HG03097 (cell line): ENCODE measurements at regions not wholly inside any gene's neighbourhood (a gene's known extent, or its start where the extent isn't known, plus 50 kb on each side); places are given as distances from the start of the nearest gene placed in this dataset.

Experiments used
- ATAC-seq: cut with Tn5 transposase; IDR thresholded peaks from one replicate; pipeline ENCODE4 v1.9.1; 2021; ENCODE audit not compliant: unreplicated experiment, low FRiP score

- ATAC-seq: no peak
These were observed 751.6 kb downstream of the TLR4 start for GRCh38 chr9:118455788-118456187.

GRCh38 chr9:118457171-118458000, 753.2 kb downstream of the TLR4 start:
- ATAC-seq: no peak

GRCh38 chr9:118459913-118460312, 755.7 kb downstream of the TLR4 start:
- no peak for ATAC-seq

- ATAC-seq: no peak
These were observed 759.2 kb downstream of the TLR4 start for GRCh38 chr9:118463419-118463818.

GRCh38 chr9:118473521-118473920, 769.3 kb downstream of the TLR4 start:
- no peak for ATAC-seq

GRCh38 chr9:118478752-118479151, 774.5 kb downstream of the TLR4 start:
- ATAC-seq: no peak

- ATAC-seq: no peak
These were observed 778.1 kb downstream of the TLR4 start for GRCh38 chr9:118482306-118482705.

- no peak for ATAC-seq
These were observed 779.5 kb downstream of the TLR4 start for GRCh38 chr9:118483677-118484076.

GRCh38 chr9:118503236-118503635, 799.0 kb downstream of the TLR4 start:
- ATAC-seq: no peak

GRCh38 chr9:118510711-118511110, 806.5 kb downstream of the TLR4 start:
- no peak for ATAC-seq

GRCh38 chr9:118515947-118516346, 811.7 kb downstream of the TLR4 start:
- ATAC-seq: no peak

GRCh38 chr9:118521261-118521660, 817.1 kb downstream of the TLR4 start:
- no peak for ATAC-seq

- peak; percentile 88 for ATAC-seq
These were observed 818.2 kb downstream of the TLR4 start for GRCh38 chr9:118522093-118523028.

- no peak for ATAC-seq
These were observed 823.1 kb downstream of the TLR4 start for GRCh38 chr9:118527261-118527660.

GRCh38 chr9:118529210-118529609, 825.0 kb downstream of the TLR4 start:
- peak; percentile 50 for ATAC-seq

GRCh38 chr9:118529624-118530214, 825.5 kb downstream of the TLR4 start:
- peak; percentile 93 for ATAC-seq

- no peak for ATAC-seq
These were observed 828.4 kb downstream of the TLR4 start for GRCh38 chr9:118532592-118532991.

GRCh38 chr9:118533101-118533500, 828.9 kb downstream of the TLR4 start:
- ATAC-seq: no peak

- no peak for ATAC-seq
These were observed 829.6 kb downstream of the TLR4 start for GRCh38 chr9:118533850-118534249.

- ATAC-seq: no peak
These were observed 832.0 kb downstream of the TLR4 start for GRCh38 chr9:118536153-118536552.

- ATAC-seq: no peak
These were observed 830.3 kb downstream of the BRINP1 start for GRCh38 chr9:118538959-118539358.
